ENCODE measurements at regions not wholly inside any gene's neighbourhood (a gene's known extent, or its start where the extent isn't known, plus 50 kb on each side); places are given as distances from the start of the nearest gene placed in this dataset.

- no peak for TF ChIP-seq CTCF (conservative IDR thresholded peaks at IDR 0.05; ENCODE audit: low read depth, low read length)
- no peak for TF ChIP-seq EZH2 (IDR thresholded peaks at IDR 0.05; ENCODE audit: low read length, unreplicated experiment)
Observed at GRCh38 chr1:5345556-5345955, 646.7 kb downstream of the NPHP4 start.
